ENCODE measurements at regions not wholly inside any gene's neighbourhood (a gene's known extent, or its start where the extent isn't known, plus 50 kb on each side); places are given as distances from the start of the nearest gene placed in this dataset.
"Not testable (repeated sequence)": the region's sequence is repeated elsewhere in the genome, so short reads cannot be mapped to it uniquely, and the experiment has no call there.

GRCh38 chr2:175726223-175726622, 275.8 kb downstream of the LNPK start:
- CTCF ChIA-PET, result no interaction called here
- no peak for TF ChIP-seq CTCF (IDR thresholded peaks at IDR 0.05; ENCODE audit: insufficient read depth in 1 of 2, low read depth in 1 of 2, low read length in 1 of 2, severe bottlenecking in 1 of 2, unreplicated experiment in 1 of 2)
- no peaks in the 10 kb centered on the region for H3K36me3 ChIP-seq (ENCODE audit: control insufficient read depth, insufficient read depth, low read length)
- intact Hi-C loops (cut with micrococcal nuclease; ENCODE audit: unreplicated experiment), result no loop called here
- no peak overlapping the region for H3K4me3 ChIP-seq (ENCODE audit: low read depth, low read length)
- Mint-ChIP-seq H3K36me3 (ENCODE audit: insufficient read depth, unreplicated experiment) (no peaks in the 10 kb centered on the region), H3K27ac (ENCODE audit: unreplicated experiment) (no peak overlapping the region), H3K4me1 (ENCODE audit: low read depth, unreplicated experiment) (peaks cover 33% of the 10 kb centered on the region), H3K4me3 (ENCODE audit: unreplicated experiment) (no peak overlapping the region), H3K9me3 (ENCODE audit: unreplicated experiment) (no peaks in the 10 kb centered on the region), H3K27me3 (ENCODE audit: insufficient read depth, unreplicated experiment) (no peaks in the 10 kb centered on the region)
- H3K9me3 ChIP-seq, result peaks cover 7% of the 10 kb centered on the region; the same call in 1 of the 2 replicates
- POLR2A ChIA-PET, result no interaction called here
- no peaks in the 10 kb centered on the region for H3K27me3 ChIP-seq (replicated peaks; ENCODE audit: control insufficient read depth, insufficient read depth, low read length)
- BruUV-seq (replicated peaks), result no TSS peak
- peaks cover 42% of the 10 kb centered on the region for H3K4me1 ChIP-seq
- DNase-seq, result no peak

- H3K27me3 Mint-ChIP-seq (ENCODE audit: insufficient read depth, unreplicated experiment), result no peaks in the 10 kb centered on the region
- H3K27me3 ChIP-seq (replicated peaks; ENCODE audit: control insufficient read depth, insufficient read depth, low read length), result no peaks in the 10 kb centered on the region
- no peaks in the 10 kb centered on the region for H3K4me1 Mint-ChIP-seq (ENCODE audit: low read depth, unreplicated experiment)
- H3K9me3 ChIP-seq, result no peaks in the 10 kb centered on the region
- H3K4me1 ChIP-seq, result no peaks in the 10 kb centered on the region
- POLR2A ChIA-PET, result no interaction called here
- TF ChIP-seq CTCF (IDR thresholded peaks at IDR 0.05; ENCODE audit: insufficient read depth in 1 of 2, low read depth in 1 of 2, low read length in 1 of 2, severe bottlenecking in 1 of 2, unreplicated experiment in 1 of 2), result no peak
- H3K36me3 Mint-ChIP-seq (ENCODE audit: insufficient read depth, unreplicated experiment), result peaks cover 5% of the 10 kb centered on the region
- no peaks in the 10 kb centered on the region for H3K36me3 ChIP-seq (ENCODE audit: control insufficient read depth, insufficient read depth, low read length)
- CTCF ChIA-PET, result no interaction called here
- H3K4me3 Mint-ChIP-seq (ENCODE audit: unreplicated experiment), result no peak overlapping the region
- intact Hi-C loops (cut with micrococcal nuclease; ENCODE audit: unreplicated experiment), result no loop called here
- H3K9me3 Mint-ChIP-seq (ENCODE audit: unreplicated experiment), result peaks cover 34% of the 10 kb centered on the region
- H3K4me3 ChIP-seq (ENCODE audit: low read depth, low read length), result no peak overlapping the region
- BruUV-seq (replicated peaks), result no TSS peak
- DNase-seq, result no peak
- H3K27ac Mint-ChIP-seq (ENCODE audit: unreplicated experiment), result no peak overlapping the region
Measured at GRCh38 chr2:175709248-175709647, 292.8 kb downstream of the LNPK start.

- no TSS peak for BruUV-seq (replicated peaks)
- DNase-seq, result no peak
- ChIA-PET POLR2A (no interaction called here), CTCF (no interaction called here)
- peaks cover 23% of the 10 kb centered on the region for H3K9me3 Mint-ChIP-seq (ENCODE audit: unreplicated experiment)
- Histone ChIP-seq H3K27me3 (replicated peaks; ENCODE audit: control insufficient read depth, insufficient read depth, low read length) (no peaks in the 10 kb centered on the region), H3K36me3 (ENCODE audit: control insufficient read depth, insufficient read depth, low read length) (no peaks in the 10 kb centered on the region), H3K4me3 (ENCODE audit: low read depth, low read length) (no peak overlapping the region), H3K4me1 (no peaks in the 10 kb centered on the region), H3K9me3 (no peaks in the 10 kb centered on the region)
- H3K4me1 Mint-ChIP-seq (ENCODE audit: low read depth, unreplicated experiment), result no peaks in the 10 kb centered on the region
- no peaks in the 10 kb centered on the region for H3K27me3 Mint-ChIP-seq (ENCODE audit: insufficient read depth, unreplicated experiment)
- intact Hi-C loops (cut with micrococcal nuclease; ENCODE audit: unreplicated experiment), result no loop called here
- no peak overlapping the region for H3K4me3 Mint-ChIP-seq (ENCODE audit: unreplicated experiment)
- TF ChIP-seq CTCF (IDR thresholded peaks at IDR 0.05; ENCODE audit: insufficient read depth in 1 of 2, low read depth in 1 of 2, low read length in 1 of 2, severe bottlenecking in 1 of 2, unreplicated experiment in 1 of 2), result no peak
- no peak overlapping the region for H3K27ac Mint-ChIP-seq (ENCODE audit: unreplicated experiment)
- peaks cover 5% of the 10 kb centered on the region for H3K36me3 Mint-ChIP-seq (ENCODE audit: insufficient read depth, unreplicated experiment)
Measured at GRCh38 chr2:175707322-175707721, 294.7 kb downstream of the LNPK start.

- DNase-seq; H3K27ac Mint-ChIP-seq (ENCODE audit: unreplicated experiment); H3K36me3 Mint-ChIP-seq (ENCODE audit: insufficient read depth, unreplicated experiment); H3K4me1 Mint-ChIP-seq (ENCODE audit: low read depth, unreplicated experiment); H3K9me3 ChIP-seq; H3K9me3 Mint-ChIP-seq (ENCODE audit: unreplicated experiment); H3K4me3 ChIP-seq (ENCODE audit: low read depth, low read length); H3K4me3 Mint-ChIP-seq (ENCODE audit: unreplicated experiment); H3K27me3 ChIP-seq (replicated peaks; ENCODE audit: control insufficient read depth, insufficient read depth, low read length); BruUV-seq (replicated peaks); H3K27me3 Mint-ChIP-seq (ENCODE audit: insufficient read depth, unreplicated experiment); CTCF ChIA-PET; H3K36me3 ChIP-seq (ENCODE audit: control insufficient read depth, insufficient read depth, low read length); H3K4me1 ChIP-seq; intact Hi-C loops (cut with micrococcal nuclease; ENCODE audit: unreplicated experiment); POLR2A ChIA-PET: not testable (repeated sequence)
Measured at GRCh38 chr2:175704568-175704967, 297.5 kb downstream of the LNPK start.

All from Caco-2 (cell line).